ENCODE measurements at regions not wholly inside any gene's neighbourhood (a gene's known extent, or its start where the extent isn't known, plus 50 kb on each side); places are given as distances from the start of the nearest gene placed in this dataset.

GRCh38 chr18:27331606-27332005 lies 146.5 kb upstream of the CHST9 start:
- H3K4me3 ChIP-seq (ENCODE audit: control insufficient read depth, low read depth, low read length): no peak overlapping the region
- TF ChIP-seq CTCF (IDR thresholded peaks at IDR 0.05; ENCODE audit: control insufficient read depth, insufficient read depth, low read depth, low read length, missing control alignments): no peak
- no peak for DNase-seq (ENCODE audit: low read depth)

- no peak for TF ChIP-seq CTCF (IDR thresholded peaks at IDR 0.05; ENCODE audit: control insufficient read depth, insufficient read depth, low read depth, low read length, missing control alignments)
- DNase-seq (ENCODE audit: low read depth): no peak
Observed at GRCh38 chr18:27314996-27315395, 129.9 kb upstream of the CHST9 start.

GRCh38 chr18:27313678-27314077 lies 128.6 kb upstream of the CHST9 start:
- no peak for TF ChIP-seq CTCF (IDR thresholded peaks at IDR 0.05; ENCODE audit: control insufficient read depth, insufficient read depth, low read depth, low read length, missing control alignments)
- DNase-seq (ENCODE audit: low read depth): no peak

More at GRCh38 chr18:27314996-27315395, 129.9 kb upstream of the CHST9 start:
- no peak overlapping the region for H3K4me3 ChIP-seq (ENCODE audit: control insufficient read depth, low read depth, low read length)

GRCh38 chr18:27312853-27313252 lies 127.7 kb upstream of the CHST9 start:
- H3K4me3 ChIP-seq (ENCODE audit: control insufficient read depth, low read depth, low read length): no peak overlapping the region
- no peak for TF ChIP-seq CTCF (IDR thresholded peaks at IDR 0.05; ENCODE audit: control insufficient read depth, insufficient read depth, low read depth, low read length, missing control alignments)

More at GRCh38 chr18:27313678-27314077, 128.6 kb upstream of the CHST9 start:
- H3K4me3 ChIP-seq (ENCODE audit: control insufficient read depth, low read depth, low read length): no peak overlapping the region

GRCh38 chr18:27312153-27312552 lies 127.0 kb upstream of the CHST9 start:
- no peak for DNase-seq (ENCODE audit: low read depth)
- no peak overlapping the region for H3K4me3 ChIP-seq (ENCODE audit: control insufficient read depth, low read depth, low read length)
- TF ChIP-seq CTCF (IDR thresholded peaks at IDR 0.05; ENCODE audit: control insufficient read depth, insufficient read depth, low read depth, low read length, missing control alignments): no peak

More at GRCh38 chr18:27312853-27313252, 127.7 kb upstream of the CHST9 start:
- no peak for DNase-seq (ENCODE audit: low read depth)

GRCh38 chr18:27311114-27311513 lies 126.0 kb upstream of the CHST9 start:
- no peak for DNase-seq (ENCODE audit: low read depth)
- no peak for TF ChIP-seq CTCF (IDR thresholded peaks at IDR 0.05; ENCODE audit: control insufficient read depth, insufficient read depth, low read depth, low read length, missing control alignments)
- no peak overlapping the region for H3K4me3 ChIP-seq (ENCODE audit: control insufficient read depth, low read depth, low read length)
